ENCODE measurements at regions not wholly inside any gene's neighbourhood (a gene's known extent, or its start where the extent isn't known, plus 50 kb on each side); places are given as distances from the start of the nearest gene placed in this dataset.
"Not testable (repeated sequence)": the region's sequence is repeated elsewhere in the genome, so short reads cannot be mapped to it uniquely, and the experiment has no call there.

DNA sequence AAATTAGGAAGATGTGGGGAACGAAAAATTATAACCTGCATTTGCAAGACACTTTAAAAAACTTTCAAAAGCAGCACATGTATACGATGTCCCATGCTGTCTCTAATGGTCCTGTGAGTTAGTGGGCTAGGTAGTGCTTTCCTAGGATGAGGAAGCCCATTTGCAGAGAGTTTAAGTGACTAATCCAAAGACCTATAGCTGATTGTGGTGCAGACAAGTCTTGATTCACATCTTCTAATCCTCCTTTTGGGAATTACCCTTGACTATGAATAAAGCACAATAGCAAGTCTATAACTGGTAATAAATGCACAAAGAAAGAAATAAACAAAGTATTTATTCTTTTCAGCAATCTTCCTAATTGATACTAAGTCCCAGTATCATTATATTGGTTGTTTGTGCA, 234.6 kb upstream of the FANCL start:
- CTCF ChIA-PET, result no interaction called here
- H3K4me3 ChIP-seq, result no peak overlapping the region
- no peaks in the 10 kb centered on the region for H3K79me2 ChIP-seq (ENCODE audit: low read depth)
- no peaks in the 10 kb centered on the region for H3K4me1 ChIP-seq (replicated peaks; ENCODE audit: insufficient read depth)
- no peak for DNase-seq
- no peak overlapping the region for H3K4me2 ChIP-seq
- H3K27ac ChIP-seq, result no peak overlapping the region
- no peaks in the 10 kb centered on the region for H4K20me1 ChIP-seq (ENCODE audit: insufficient read depth)
- BruUV-seq (replicated peaks), result no TSS peak
- no peaks in the 10 kb centered on the region for H3K9me3 ChIP-seq (ENCODE audit: insufficient read depth, low read depth)
- no peaks in the 10 kb centered on the region for H3F3A ChIP-seq (ENCODE audit: insufficient read depth, low read depth)
- H3K9me2 ChIP-seq (ENCODE audit: insufficient read depth), result no peaks in the 10 kb centered on the region; the same call in 1 of the 2 replicates
- H3K27me3 ChIP-seq (ENCODE audit: insufficient read depth, low read depth), result no peaks in the 10 kb centered on the region
- POLR2A ChIA-PET (ENCODE audit: unreplicated experiment), result no interaction called here
- no peak overlapping the region for H2AFZ ChIP-seq
- intact Hi-C loops (cut with micrococcal nuclease; ENCODE audit: unreplicated experiment), result no loop called here
- no peaks in the 10 kb centered on the region for H3K36me3 ChIP-seq (ENCODE audit: low read depth)
- TF ChIP-seq, protein P1, sequence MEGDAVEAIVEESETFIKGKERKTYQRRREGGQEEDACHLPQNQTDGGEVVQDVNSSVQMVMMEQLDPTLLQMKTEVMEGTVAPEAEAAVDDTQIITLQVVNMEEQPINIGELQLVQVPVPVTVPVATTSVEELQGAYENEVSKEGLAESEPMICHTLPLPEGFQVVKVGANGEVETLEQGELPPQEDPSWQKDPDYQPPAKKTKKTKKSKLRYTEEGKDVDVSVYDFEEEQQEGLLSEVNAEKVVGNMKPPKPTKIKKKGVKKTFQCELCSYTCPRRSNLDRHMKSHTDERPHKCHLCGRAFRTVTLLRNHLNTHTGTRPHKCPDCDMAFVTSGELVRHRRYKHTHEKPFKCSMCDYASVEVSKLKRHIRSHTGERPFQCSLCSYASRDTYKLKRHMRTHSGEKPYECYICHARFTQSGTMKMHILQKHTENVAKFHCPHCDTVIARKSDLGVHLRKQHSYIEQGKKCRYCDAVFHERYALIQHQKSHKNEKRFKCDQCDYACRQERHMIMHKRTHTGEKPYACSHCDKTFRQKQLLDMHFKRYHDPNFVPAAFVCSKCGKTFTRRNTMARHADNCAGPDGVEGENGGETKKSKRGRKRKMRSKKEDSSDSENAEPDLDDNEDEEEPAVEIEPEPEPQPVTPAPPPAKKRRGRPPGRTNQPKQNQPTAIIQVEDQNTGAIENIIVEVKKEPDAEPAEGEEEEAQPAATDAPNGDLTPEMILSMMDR (conservative IDR thresholded peaks at IDR 0.05), result no peak
- TF ChIP-seq EZH2 (IDR thresholded peaks at IDR 0.05; ENCODE audit: low read depth), result no peak

DNA sequence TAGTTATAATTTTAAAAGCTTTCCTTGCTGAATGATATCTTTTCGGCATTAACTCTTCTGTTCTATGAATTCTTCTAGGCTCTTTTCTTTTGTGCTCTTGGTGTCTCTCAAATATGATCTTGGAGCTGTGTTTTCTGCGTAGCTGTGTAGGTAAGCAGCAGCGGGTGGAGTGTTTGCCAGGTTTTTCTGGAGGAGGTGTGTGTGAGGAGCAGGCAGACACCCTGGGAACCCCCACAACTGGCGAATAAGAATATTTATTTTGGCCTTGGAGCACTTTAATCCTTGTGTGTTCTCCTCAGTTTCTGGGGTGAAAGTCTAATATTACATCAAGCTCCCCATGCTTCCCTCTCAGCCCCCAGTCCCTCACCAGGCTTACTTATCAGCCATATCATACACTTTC, 232.0 kb upstream of the FANCL start:
- POLR2A ChIA-PET (ENCODE audit: unreplicated experiment), result no interaction called here
- intact Hi-C loops (cut with micrococcal nuclease; ENCODE audit: unreplicated experiment), result no loop called here
- H3K27me3 ChIP-seq (ENCODE audit: insufficient read depth, low read depth), result no peaks in the 10 kb centered on the region
- H3K36me3 ChIP-seq (ENCODE audit: low read depth), result no peaks in the 10 kb centered on the region
- no peak for DNase-seq
- H3K27ac ChIP-seq, result no peak overlapping the region
- H3K79me2 ChIP-seq (ENCODE audit: low read depth), result no peaks in the 10 kb centered on the region
- no peaks in the 10 kb centered on the region for H3K9me3 ChIP-seq (ENCODE audit: insufficient read depth, low read depth)
- TF ChIP-seq, protein P1 (conservative IDR thresholded peaks at IDR 0.05), result no peak
- no peak for TF ChIP-seq EZH2 (IDR thresholded peaks at IDR 0.05; ENCODE audit: low read depth)
- no TSS peak for BruUV-seq (replicated peaks)
- H2AFZ ChIP-seq, result no peak overlapping the region
- CTCF ChIA-PET, result no interaction called here
- no peak overlapping the region for H3K4me2 ChIP-seq
- H3K9me2 ChIP-seq (ENCODE audit: insufficient read depth), result no peaks in the 10 kb centered on the region; the same call in 1 of the 2 replicates
- H3F3A ChIP-seq (ENCODE audit: insufficient read depth, low read depth), result no peaks in the 10 kb centered on the region
- H3K4me1 ChIP-seq (replicated peaks; ENCODE audit: insufficient read depth), result no peaks in the 10 kb centered on the region
- H3K4me3 ChIP-seq, result no peak overlapping the region
- H4K20me1 ChIP-seq (ENCODE audit: insufficient read depth), result no peaks in the 10 kb centered on the region

DNA sequence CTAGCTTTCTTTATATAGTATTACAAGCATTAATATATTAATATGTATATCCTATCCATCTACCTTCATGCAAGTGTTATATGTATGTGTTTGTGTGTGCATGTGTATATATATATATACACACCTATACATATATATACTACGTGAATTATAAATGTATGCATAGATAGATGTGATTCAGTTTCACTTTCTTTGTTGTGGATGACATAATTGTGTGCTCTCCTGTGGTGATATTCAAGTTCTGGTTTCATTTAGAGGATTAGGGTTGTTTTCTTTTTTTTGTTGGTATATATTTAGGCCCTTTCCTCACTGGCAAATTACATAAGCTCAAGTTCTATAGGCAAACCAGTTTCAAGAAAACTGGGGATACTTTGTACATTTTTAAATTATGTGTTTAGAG, 225.7 kb upstream of the FANCL start:
- no peaks in the 10 kb centered on the region for H3K79me2 ChIP-seq (ENCODE audit: low read depth)
- H3K9me2 ChIP-seq (ENCODE audit: insufficient read depth), result no peaks in the 10 kb centered on the region; the same call in 1 of the 2 replicates
- TF ChIP-seq, protein P1 (conservative IDR thresholded peaks at IDR 0.05), result no peak
- TF ChIP-seq EZH2 (IDR thresholded peaks at IDR 0.05; ENCODE audit: low read depth), result no peak
- H3K4me1 ChIP-seq (replicated peaks; ENCODE audit: insufficient read depth), result no peaks in the 10 kb centered on the region
- H3K36me3 ChIP-seq (ENCODE audit: low read depth), result no peaks in the 10 kb centered on the region
- no peak overlapping the region for H2AFZ ChIP-seq
- H3K4me2 ChIP-seq, result peak overlapping the region; percentile 30; the same call in 1 of the 2 replicates
- no peak overlapping the region for H3K4me3 ChIP-seq
- no TSS peak for BruUV-seq (replicated peaks)
- H3F3A ChIP-seq (ENCODE audit: insufficient read depth, low read depth), result no peaks in the 10 kb centered on the region
- no peaks in the 10 kb centered on the region for H4K20me1 ChIP-seq (ENCODE audit: insufficient read depth)
- intact Hi-C loops (cut with micrococcal nuclease; ENCODE audit: unreplicated experiment), result no loop called here
- H3K27ac ChIP-seq, result no peak overlapping the region
- H3K9me3 ChIP-seq (ENCODE audit: insufficient read depth, low read depth), result no peaks in the 10 kb centered on the region
- no peak for DNase-seq
- ChIA-PET POLR2A (ENCODE audit: unreplicated experiment) (interaction anchor here (0.6 to 0.7 kb wide), 2 partner anchors 605 to 1454 kb away, joined by 4 to 5 read pairs; no protein-coding TSS in a partner anchor), CTCF (no interaction called here)
- no peaks in the 10 kb centered on the region for H3K27me3 ChIP-seq (ENCODE audit: insufficient read depth, low read depth)

DNA sequence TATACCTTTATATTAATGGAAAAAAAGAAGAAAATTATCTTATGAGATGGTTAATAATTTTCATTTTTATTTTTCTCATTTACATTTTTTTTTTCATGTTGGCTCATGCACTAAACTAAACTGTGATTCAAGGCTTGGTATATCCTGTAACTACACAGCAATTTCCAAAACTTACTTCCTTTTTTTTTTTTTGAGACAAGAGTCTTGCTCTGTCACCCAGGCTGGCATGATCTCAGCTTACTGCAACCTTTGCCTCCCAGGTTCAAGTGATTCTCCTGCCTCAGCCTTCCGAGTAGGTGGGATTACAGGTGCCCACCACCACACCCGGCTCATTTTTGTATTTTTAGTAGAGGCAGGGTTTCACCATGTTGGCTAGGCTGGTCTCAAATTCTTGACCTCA, 224.9 kb upstream of the FANCL start:
- H3K79me2 ChIP-seq (ENCODE audit: low read depth); H3K9me2 ChIP-seq (ENCODE audit: insufficient read depth); H3K27me3 ChIP-seq (ENCODE audit: insufficient read depth, low read depth); CTCF ChIA-PET; H4K20me1 ChIP-seq (ENCODE audit: insufficient read depth); H2AFZ ChIP-seq; DNase-seq; intact Hi-C loops (cut with micrococcal nuclease; ENCODE audit: unreplicated experiment); H3K36me3 ChIP-seq (ENCODE audit: low read depth); H3K4me1 ChIP-seq (replicated peaks; ENCODE audit: insufficient read depth); BruUV-seq (replicated peaks); H3K9me3 ChIP-seq (ENCODE audit: insufficient read depth, low read depth); H3K4me2 ChIP-seq; H3K4me3 ChIP-seq; H3K27ac ChIP-seq; H3F3A ChIP-seq (ENCODE audit: insufficient read depth, low read depth): not testable (repeated sequence)
- POLR2A ChIA-PET (ENCODE audit: unreplicated experiment), result interaction anchor here (0.7 kb wide), 1 partner anchor 604 kb away, joined by 5 read pairs; no protein-coding TSS in a partner anchor

Data from PC-9 (cell line).